OCI-LY3 (cell line): ENCODE measurements at regions not wholly inside any gene's neighbourhood (a gene's known extent, or its start where the extent isn't known, plus 50 kb on each side); places are given as distances from the start of the nearest gene placed in this dataset.

Source experiments
- EZH2phosphoT487 ChIP-seq: fragments of 200-600 bp; shearing (Covaris generic); IDR thresholded peaks from 2 replicates; pipeline ENCODE4 v1.6.1; 2018; ENCODE audit warnings: antibody characterized with exemption, mixed run types, low read depth
- TF ChIP-seq, protein P1 (sequence below): fragments of 200-600, 300-600 bp; sonication (generic); IDR thresholded peaks from 2 replicates; pipeline ENCODE4 v1.5.1; 2014; ENCODE audit warnings: antibody characterized with exemption, low read length, low read depth

DNA sequence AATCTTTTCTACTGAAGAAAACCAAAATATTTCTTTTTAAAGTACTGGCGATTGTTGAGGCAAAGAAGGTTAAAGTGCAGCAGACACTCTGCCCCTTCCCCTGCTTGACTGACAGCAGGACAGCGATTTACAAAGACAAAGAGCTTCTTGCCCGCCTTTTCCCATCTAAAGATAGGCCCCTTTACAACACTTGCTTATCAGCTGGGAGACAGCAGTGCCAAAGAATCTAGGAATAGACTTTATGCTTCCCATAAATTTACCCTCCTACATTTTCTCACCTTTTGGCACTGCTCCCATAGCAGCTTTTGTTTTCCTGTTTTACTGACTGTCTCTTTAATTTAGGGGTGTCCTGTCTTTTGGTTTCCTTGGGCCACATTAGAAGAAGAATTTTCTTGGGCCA, 824.1 kb downstream of the CCSER2 start:
- no peak for TF ChIP-seq EZH2phosphoT487
- TF ChIP-seq, protein P1, sequence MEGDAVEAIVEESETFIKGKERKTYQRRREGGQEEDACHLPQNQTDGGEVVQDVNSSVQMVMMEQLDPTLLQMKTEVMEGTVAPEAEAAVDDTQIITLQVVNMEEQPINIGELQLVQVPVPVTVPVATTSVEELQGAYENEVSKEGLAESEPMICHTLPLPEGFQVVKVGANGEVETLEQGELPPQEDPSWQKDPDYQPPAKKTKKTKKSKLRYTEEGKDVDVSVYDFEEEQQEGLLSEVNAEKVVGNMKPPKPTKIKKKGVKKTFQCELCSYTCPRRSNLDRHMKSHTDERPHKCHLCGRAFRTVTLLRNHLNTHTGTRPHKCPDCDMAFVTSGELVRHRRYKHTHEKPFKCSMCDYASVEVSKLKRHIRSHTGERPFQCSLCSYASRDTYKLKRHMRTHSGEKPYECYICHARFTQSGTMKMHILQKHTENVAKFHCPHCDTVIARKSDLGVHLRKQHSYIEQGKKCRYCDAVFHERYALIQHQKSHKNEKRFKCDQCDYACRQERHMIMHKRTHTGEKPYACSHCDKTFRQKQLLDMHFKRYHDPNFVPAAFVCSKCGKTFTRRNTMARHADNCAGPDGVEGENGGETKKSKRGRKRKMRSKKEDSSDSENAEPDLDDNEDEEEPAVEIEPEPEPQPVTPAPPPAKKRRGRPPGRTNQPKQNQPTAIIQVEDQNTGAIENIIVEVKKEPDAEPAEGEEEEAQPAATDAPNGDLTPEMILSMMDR, result no peak
